ENCODE measurements at regions not wholly inside any gene's neighbourhood (a gene's known extent, or its start where the extent isn't known, plus 50 kb on each side); places are given as distances from the start of the nearest gene placed in this dataset.

GRCh38 chr2:104023306-104023705, 830.6 kb upstream of the POU3F3 start:
- no peak overlapping the region for H3K9ac ChIP-seq (ENCODE audit: low read length)
- no peak overlapping the region for H3K4me3 ChIP-seq (replicated peaks in 1 of 2; ENCODE audit: low read depth in 1 of 2, low read length in 2 of 2)
- H3K4me1 ChIP-seq (ENCODE audit: control insufficient read depth in 1 of 2, insufficient read depth in 2 of 2, low read length in 2 of 2) = no peaks in the 10 kb centered on the region
- intact Hi-C loops (cut with micrococcal nuclease) = no loop called here
- ATAC-seq (no peak), DNase-seq (ENCODE audit: low read depth, low spot score) (no peak)
- ChIA-PET POLR2A (no interaction called here), RAD21 (ENCODE audit: low non-redundant PET in 1 of 2, low total read pairs in 2 of 2, uncharacterized antibody in 2 of 2, unreplicated experiment in 2 of 2) (no interaction called here), CTCF (no interaction called here)
- H3K79me2 ChIP-seq (ENCODE audit: insufficient read depth, low read length) = no peaks in the 10 kb centered on the region
- no peaks in the 10 kb centered on the region for H3K9me2 ChIP-seq (ENCODE audit: insufficient read depth)
- H3K27ac ChIP-seq (ENCODE audit: low read depth, low read length) = no peak overlapping the region
- H2AFZ ChIP-seq (ENCODE audit: low read depth, low read length, poor library complexity, severe bottlenecking) = no peak overlapping the region
- H3K4me2 ChIP-seq (ENCODE audit: low read length) = no peak overlapping the region
- H3K27me3 ChIP-seq (ENCODE audit: insufficient read depth, low read length) = no peaks in the 10 kb centered on the region
- no TSS peak for BruUV-seq (replicated peaks)
- peaks cover 19 to 23% of the 10 kb centered on the region in 2 experiments; a peak in 2 of 4 replicates for H3K9me3 ChIP-seq (ENCODE audit: control insufficient read depth in 1 of 2, insufficient read depth in 1 of 2, low read depth in 1 of 2, low read length in 2 of 2)
- no peaks in the 10 kb centered on the region for H3K36me3 ChIP-seq (ENCODE audit: control insufficient read depth in 1 of 2, insufficient read depth in 2 of 2, low read length in 2 of 2)
- TF ChIP-seq SIN3A (IDR thresholded peaks at IDR 0.05; ENCODE audit: low read depth) (no peak), ZFX (IDR thresholded peaks at IDR 0.05) (no peak), SP1 (IDR thresholded peaks at IDR 0.05; ENCODE audit: low read depth) (no peak), RAD21 (IDR thresholded peaks at IDR 0.05; ENCODE audit: low read depth) (no peak), ZNF274 (IDR thresholded peaks at IDR 0.05; ENCODE audit: low read depth, low read length) (no peak), JUND (IDR thresholded peaks at IDR 0.05) (no peak), YY1 (IDR thresholded peaks at IDR 0.05; ENCODE audit: extremely low read depth, insufficient replicate concordance, low read depth, low read length) (no peak), REST (IDR thresholded peaks at IDR 0.05; ENCODE audit: low read depth) (no peak), ELF1 (IDR thresholded peaks at IDR 0.05; ENCODE audit: borderline replicate concordance, low read depth) (no peak), SRF (IDR thresholded peaks at IDR 0.05; ENCODE audit: low read depth) (no peak), EGR1 (IDR thresholded peaks at IDR 0.05; ENCODE audit: low read depth) (no peak), FOSL1 (IDR thresholded peaks at IDR 0.05; ENCODE audit: low read depth) (no peak), CTCF (IDR thresholded peaks at IDR 0.05 in 2 of 3, conservative IDR thresholded peaks at IDR 0.05 in 1 of 3; ENCODE audit: borderline replicate concordance in 1 of 3, insufficient read depth in 1 of 3, low read depth in 2 of 3, low read length in 2 of 3) (no peak)
- H4K20me1 ChIP-seq (ENCODE audit: insufficient read depth) = no peaks in the 10 kb centered on the region
